Gastroesophageal sphincter (tissue), 4 donors: ENCODE measurements at regions not wholly inside any gene's neighbourhood (a gene's known extent, or its start where the extent isn't known, plus 50 kb on each side); places are given as distances from the start of the nearest gene placed in this dataset.

ENCODE experiments used
- ATAC-seq: fragments of 150-250 bp; one replicate; pipeline ENCODE4 v1.9.1; 2016; ENCODE audit warnings: mild to moderate bottlenecking, moderate library complexity
- H3K27ac ChIP-seq, 4 donors: fragments of 200-600 bp; sonication (generic) in 3 of 4; 1 replicate in 3 of 4; 2 replicates in 1 of 4; pipeline ENCODE4 v1.5.1; 2016 to 2019
- H3K27me3 ChIP-seq: fragments of 200-600 bp; sonication (generic); one replicate; pipeline ENCODE4 v1.5.1; 2019
- H3K36me3 ChIP-seq, 2 donors: fragments of 200-600 bp; sonication (generic); one replicate each; pipeline ENCODE4 v1.5.1; 2019; ENCODE audit warnings: control low read depth in 1 of 2
- H3K4me1 ChIP-seq, 3 donors: fragments of 200-600 bp; sonication (generic); 1 replicate in 2 of 3; 2 replicates in 1 of 3; pipeline ENCODE4 v1.5.1; 2016 to 2019; ENCODE audit warnings: control low read depth in 2 of 3
- H3K4me3 ChIP-seq, 2 donors: fragments of 200-600 bp; sonication (generic); one replicate each; pipeline ENCODE4 v1.5.1; 2019; ENCODE audit warnings: mild to moderate bottlenecking in 1 of 2, moderate library complexity in 1 of 2
- H3K9me3 ChIP-seq, 3 donors: fragments of 200-600 bp; sonication (generic); one replicate each; pipeline ENCODE4 v1.5.1; 2017 to 2019; ENCODE audit warnings: control low read depth in 2 of 3
- EP300 ChIP-seq: sonication (generic); formaldehyde crosslinking; IDR thresholded peaks from one replicate; pipeline ENCODE4 v1.6.1; 2017; ENCODE audit warnings: antibody characterized with exemption, mild to moderate bottlenecking
- POLR2A ChIP-seq, 2 donors: fragments of 450-650 bp; IDR thresholded peaks; one replicate each; pipeline ENCODE4 v1.6.1; 2017; ENCODE audit warnings: antibody characterized with exemption in 2 of 2, mild to moderate bottlenecking in 2 of 2, moderate library complexity in 1 of 2
- POLR2AphosphoS5 ChIP-seq: sonication (generic); formaldehyde crosslinking; IDR thresholded peaks from one replicate; pipeline ENCODE4 v1.6.1; 2017; ENCODE audit warnings: antibody characterized with exemption
- WGBS, 2 donors: methylation state at CpG; one replicate each; pipeline ENCODE4 v1.1.5; 2018; ENCODE audit warnings: low coverage in 1 of 2; 5-methylcytosine and 5-hydroxymethylcytosine counted together
- TF ChIP-seq, protein P1 (sequence below), 4 experiments: fragments of 200-600 bp in 2 of 4; fragments of 450-650 bp in 2 of 4; sonication (generic) in 1 of 4; IDR thresholded peaks; one replicate each; pipeline ENCODE4 v1.5.1; 2017 to 2019; ENCODE audit warnings: antibody characterized with exemption in 4 of 4, mild to moderate bottlenecking in 2 of 4, moderate library complexity in 2 of 4

DNA sequence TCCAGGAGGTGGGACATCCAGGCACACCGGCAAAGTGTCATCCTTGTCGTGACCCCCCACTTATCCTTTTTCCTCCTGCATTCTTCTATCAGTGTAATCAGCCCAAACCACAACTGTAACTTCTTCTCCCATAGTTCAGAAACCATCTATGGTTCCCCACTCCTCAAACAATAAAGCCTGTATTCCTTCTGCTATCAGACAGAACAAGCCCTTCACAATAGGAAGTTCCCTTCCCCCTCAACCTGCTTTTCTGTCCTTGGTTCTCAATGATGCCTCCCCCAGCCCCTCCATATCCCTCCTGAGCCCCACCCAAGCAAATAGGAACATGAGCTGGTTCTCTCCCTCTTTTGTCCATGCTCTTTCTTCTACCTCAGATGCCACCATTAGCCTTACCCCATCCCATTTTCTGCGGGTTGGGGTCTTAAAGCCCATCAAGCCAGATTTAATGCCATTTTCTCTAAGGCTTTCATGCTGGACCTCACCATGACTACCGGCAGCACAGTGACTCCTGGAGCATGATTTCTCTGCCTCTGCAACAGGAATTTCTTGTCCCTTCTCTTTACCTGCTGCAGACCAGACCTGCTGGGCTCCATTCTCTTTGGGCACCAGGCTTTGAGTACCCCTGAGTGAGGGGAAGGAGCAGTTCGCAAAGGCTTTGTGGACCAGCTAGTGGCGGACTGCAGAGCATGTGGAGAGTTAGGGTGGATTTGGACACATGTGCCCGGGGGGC lies 92.8 kb upstream of the PAX2 start:
- Histone ChIP-seq H3K4me3 (no peak overlapping the region), H3K9me3 (no peaks in the 10 kb centered on the region), H3K27ac (no peak overlapping the region), H3K27me3 (peaks cover 97% of the 10 kb centered on the region), H3K36me3 (no peaks in the 10 kb centered on the region), H3K4me1 (peaks cover 0 to 34% (median 8%) of the 10 kb centered on the region in 3 donors)
- 32 to 63% methylated on average over 2 to 4 of the region's 7 CpGs for WGBS, 2 donors
- TF ChIP-seq, protein P1, sequence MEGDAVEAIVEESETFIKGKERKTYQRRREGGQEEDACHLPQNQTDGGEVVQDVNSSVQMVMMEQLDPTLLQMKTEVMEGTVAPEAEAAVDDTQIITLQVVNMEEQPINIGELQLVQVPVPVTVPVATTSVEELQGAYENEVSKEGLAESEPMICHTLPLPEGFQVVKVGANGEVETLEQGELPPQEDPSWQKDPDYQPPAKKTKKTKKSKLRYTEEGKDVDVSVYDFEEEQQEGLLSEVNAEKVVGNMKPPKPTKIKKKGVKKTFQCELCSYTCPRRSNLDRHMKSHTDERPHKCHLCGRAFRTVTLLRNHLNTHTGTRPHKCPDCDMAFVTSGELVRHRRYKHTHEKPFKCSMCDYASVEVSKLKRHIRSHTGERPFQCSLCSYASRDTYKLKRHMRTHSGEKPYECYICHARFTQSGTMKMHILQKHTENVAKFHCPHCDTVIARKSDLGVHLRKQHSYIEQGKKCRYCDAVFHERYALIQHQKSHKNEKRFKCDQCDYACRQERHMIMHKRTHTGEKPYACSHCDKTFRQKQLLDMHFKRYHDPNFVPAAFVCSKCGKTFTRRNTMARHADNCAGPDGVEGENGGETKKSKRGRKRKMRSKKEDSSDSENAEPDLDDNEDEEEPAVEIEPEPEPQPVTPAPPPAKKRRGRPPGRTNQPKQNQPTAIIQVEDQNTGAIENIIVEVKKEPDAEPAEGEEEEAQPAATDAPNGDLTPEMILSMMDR (IDR thresholded peaks at IDR 0.05): no peak
- no peak for TF ChIP-seq EP300
- TF ChIP-seq POLR2A (IDR thresholded peaks at IDR 0.05): no peak
- ATAC-seq: no peak

GRCh38 chr10:100653238-100653956 lies 92.0 kb upstream of the PAX2 start:
- H3K4me3 ChIP-seq: peak overlapping the region in 1 of 2 donors; percentile 37
- H3K9me3 ChIP-seq: no peaks in the 10 kb centered on the region
- peaks cover 0 to 34% (median 8%) of the 10 kb centered on the region in 3 donors for H3K4me1 ChIP-seq
- no peaks in the 10 kb centered on the region for H3K36me3 ChIP-seq
- ATAC-seq: no peak
- peaks cover 97% of the 10 kb centered on the region for H3K27me3 ChIP-seq
- 7 to 8% methylated on average over 4 to 5 of the region's 9 CpGs for WGBS, 2 donors
- TF ChIP-seq POLR2A (IDR thresholded peaks at IDR 0.05) (no peak), POLR2AphosphoS5 (no peak), EP300 (no peak)
- TF ChIP-seq, protein P1 (IDR thresholded peaks at IDR 0.05): no peak
- H3K27ac ChIP-seq: no peak overlapping the region

DNA sequence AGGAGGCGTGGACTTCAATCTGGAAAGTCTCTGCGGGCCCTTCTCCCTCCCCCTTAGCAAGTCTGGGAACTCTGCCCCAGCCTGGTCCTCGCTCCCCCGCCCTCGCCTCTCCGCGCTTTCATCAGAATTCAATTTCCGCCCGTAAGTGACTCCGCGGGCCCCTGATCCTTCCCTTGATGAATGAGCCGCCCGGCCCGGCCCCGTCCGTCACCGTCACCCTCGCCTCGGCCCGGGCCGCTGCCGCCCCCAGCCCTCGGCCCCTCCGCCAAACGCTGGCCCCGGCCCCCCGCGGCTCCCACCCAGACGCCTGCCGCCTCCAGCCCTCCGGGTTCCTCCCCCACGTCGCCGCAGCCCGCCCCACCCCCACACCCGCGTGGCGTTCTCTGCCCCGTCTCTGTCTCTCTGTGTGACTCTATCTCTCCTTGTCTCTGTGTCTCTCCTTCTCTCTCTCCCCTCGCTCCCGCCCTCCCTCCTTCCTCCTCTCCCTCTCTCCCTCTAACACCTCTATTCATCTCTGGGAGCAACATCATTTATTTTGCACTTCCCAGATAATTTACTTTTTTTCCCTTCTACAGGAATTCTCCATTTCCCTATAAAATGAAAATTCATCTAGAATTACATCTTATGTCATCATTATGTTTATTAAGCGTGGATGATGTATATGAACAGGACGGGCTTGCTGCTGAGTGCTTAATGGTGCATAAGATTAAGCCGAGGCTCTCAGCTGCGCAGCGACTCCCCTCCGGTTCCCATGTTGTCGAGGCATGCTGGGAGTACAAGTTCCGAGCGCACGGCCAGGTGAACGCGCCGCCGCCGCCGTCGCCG lies 91.2 kb upstream of the PAX2 start:
- Histone ChIP-seq H3K36me3 (no peaks in the 10 kb centered on the region), H3K27ac (no peak overlapping the region), H3K9me3 (no peaks in the 10 kb centered on the region), H3K4me3 (peak overlapping the region in 1 of 2 donors; percentile 37), H3K4me1 (peaks cover 0 to 35% (median 8%) of the 10 kb centered on the region in 3 donors), H3K27me3 (peaks cover 97% of the 10 kb centered on the region)
- 0 to 2% methylated on average over 17 to 24 of the region's 59 CpGs for WGBS, 2 donors
- TF ChIP-seq EP300 (no peak), POLR2A (IDR thresholded peaks at IDR 0.05) (no peak), POLR2AphosphoS5 (no peak)
- TF ChIP-seq, protein P1 (IDR thresholded peaks at IDR 0.05): no peak
- ATAC-seq: no peak

DNA sequence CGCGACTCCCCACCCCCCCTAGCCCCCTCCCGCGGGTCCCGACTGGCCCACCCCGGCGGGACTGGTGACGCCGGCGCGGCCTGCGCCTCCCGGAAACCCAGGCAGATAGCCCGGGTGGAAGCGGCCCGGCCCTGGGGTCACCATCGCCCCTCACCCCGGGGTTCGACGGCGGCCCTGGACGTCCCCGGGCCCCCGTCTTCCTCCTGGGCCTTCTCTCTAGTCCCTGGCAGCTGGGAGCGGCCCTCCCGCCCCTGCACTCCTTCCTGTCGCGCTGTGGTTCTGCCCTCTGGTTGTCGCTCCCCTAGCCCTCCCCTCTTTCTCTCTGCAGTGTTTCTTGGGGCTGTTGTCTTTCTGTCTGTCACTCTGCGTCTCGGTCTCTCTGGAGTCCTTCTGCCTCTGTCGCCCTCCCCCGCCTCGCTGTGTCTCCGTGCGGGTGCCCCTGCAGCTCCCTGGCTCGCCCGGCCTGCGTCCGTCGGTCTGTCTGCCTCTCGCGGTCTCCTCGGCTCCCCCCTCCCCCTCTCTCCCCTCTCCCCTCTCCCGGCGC lies 90.5 kb upstream of the PAX2 start:
- Histone ChIP-seq H3K4me1 (peaks cover 0 to 42% (median 8%) of the 10 kb centered on the region in 3 donors), H3K36me3 (no peaks in the 10 kb centered on the region), H3K9me3 (no peaks in the 10 kb centered on the region), H3K4me3 (peak overlapping the region in 1 of 2 donors; percentile 37), H3K27me3 (peaks cover 97% of the 10 kb centered on the region), H3K27ac (no peak overlapping the region)
- ATAC-seq: no peak
- WGBS, 2 donors: 1 to 3% methylated on average over 12 to 18 of the region's 46 CpGs
- TF ChIP-seq EP300: no peak
- TF ChIP-seq POLR2A (IDR thresholded peaks at IDR 0.05): no peak
- no peak for TF ChIP-seq POLR2AphosphoS5
- TF ChIP-seq, protein P1 (IDR thresholded peaks at IDR 0.05): no peak
